GM23338 (cell line): ENCODE measurements at regions not wholly inside any gene's neighbourhood (a gene's known extent, or its start where the extent isn't known, plus 50 kb on each side); places are given as distances from the start of the nearest gene placed in this dataset.

Experiments
- ATAC-seq: fragments of 200-7000 bp; cut with Tn5 transposase; 3 replicates; pipeline ENCODE4 v1.9.1; 2020
- DNase-seq: peaks from one replicate; pipeline ENCODE4 v3.0.0-alpha.2; 2015; ENCODE audit warnings: low spot score
- H2AFZ ChIP-seq: fragments of 200-600 bp; sonication (generic); 2 replicates; pipeline ENCODE4 v1.8.0; 2016; ENCODE audit warnings: antibody characterized with exemption, mild to moderate bottlenecking, moderate library complexity
- H3F3A ChIP-seq: fragments of 200-600 bp; sonication (generic); replicated peaks from 2 replicates; pipeline ENCODE4 v1.8.0; 2017; ENCODE audit warnings: antibody characterized with exemption, mixed run types, low read depth
- H3K27ac ChIP-seq: fragments of 200-600 bp; sonication (generic); 2 replicates; pipeline ENCODE4 v1.6.1; 2016; ENCODE audit warnings: low read depth
- H3K27me3 ChIP-seq: fragments of 200-600 bp; sonication (generic); 2 replicates; pipeline ENCODE4 v1.8.0; 2016; ENCODE audit warnings: mild to moderate bottlenecking, mixed run types, moderate library complexity; ENCODE audit not compliant: insufficient read depth
- H3K36me3 ChIP-seq: fragments of 200-600 bp; sonication (generic); 2 replicates; pipeline ENCODE4 v1.8.0; 2016; ENCODE audit warnings: mild to moderate bottlenecking; ENCODE audit not compliant: insufficient read depth
- H3K4me1 ChIP-seq: fragments of 200-600 bp; sonication (generic); 2 replicates; pipeline ENCODE4 v1.8.0; 2016; ENCODE audit warnings: mild to moderate bottlenecking, moderate library complexity; ENCODE audit not compliant: insufficient read depth
- H3K4me2 ChIP-seq: fragments of 200-600 bp; sonication (generic); 2 replicates; pipeline ENCODE4 v1.7.1; 2017; ENCODE audit warnings: mixed run types
- H3K4me3 ChIP-seq: fragments of 200-600 bp; sonication (generic); 2 replicates; pipeline ENCODE4 v1.6.1; 2016; ENCODE audit warnings: mixed run types
- H3K79me2 ChIP-seq: fragments of 200-600 bp; sonication (generic); replicated peaks from 2 replicates; pipeline ENCODE4 v1.8.0; 2017; ENCODE audit warnings: mild to moderate bottlenecking; ENCODE audit not compliant: insufficient read depth
- H3K9me2 ChIP-seq: fragments of 200-600 bp; sonication (generic); 2 replicates; pipeline ENCODE4 v1.8.0; 2017; ENCODE audit not compliant: insufficient read depth
- H4K20me1 ChIP-seq: fragments of 200-600 bp; sonication (generic); replicated peaks from 2 replicates; pipeline ENCODE4 v1.8.0; 2017; ENCODE audit warnings: mild to moderate bottlenecking; ENCODE audit not compliant: insufficient read depth
- H3K27ac Mint-ChIP-seq: 2 replicates; pipeline ENCODE4 v1.8.0; 2020; ENCODE audit warnings: inconsistent platforms, mild to moderate bottlenecking, moderate library complexity, mixed read lengths
- H3K27me3 Mint-ChIP-seq: 3 replicates; pipeline ENCODE4 v1.8.0; 2022; ENCODE audit warnings: low read depth, mild to moderate bottlenecking, moderate library complexity, mixed read lengths, inconsistent platforms; ENCODE audit not compliant: insufficient read depth, poor library complexity
- H3K36me3 Mint-ChIP-seq: 3 replicates; pipeline ENCODE4 v1.8.0; 2021; ENCODE audit warnings: low read depth, mild to moderate bottlenecking, inconsistent platforms, moderate library complexity, mixed read lengths
- H3K4me1 Mint-ChIP-seq: 3 replicates; pipeline ENCODE4 v1.8.0; 2020; ENCODE audit warnings: mild to moderate bottlenecking, inconsistent platforms, mixed read lengths
- H3K4me3 Mint-ChIP-seq: 3 replicates; pipeline ENCODE4 v1.8.0; 2021; ENCODE audit warnings: moderate library complexity, mild to moderate bottlenecking, inconsistent platforms, mixed read lengths
- H3K9me3 Mint-ChIP-seq: 3 replicates; pipeline ENCODE4 v1.8.0; 2020; ENCODE audit warnings: moderate library complexity, mild to moderate bottlenecking, inconsistent platforms, mixed read lengths
- CREB1 ChIP-seq: fragments of 250-450 bp; sonication (Bioruptor Pico); IDR thresholded peaks from 2 replicates; pipeline ENCODE4 v1.5.0; 2020; ENCODE audit warnings: low read depth, mild to moderate bottlenecking, moderate library complexity
- EZH2 ChIP-seq: fragments of 200-600 bp; sonication (generic); IDR thresholded peaks from one replicate; pipeline ENCODE4 v1.8.0; 2017; ENCODE audit warnings: antibody characterized with exemption, mild to moderate bottlenecking, low read depth; ENCODE audit not compliant: unreplicated experiment
- EZH2phosphoT487 ChIP-seq: fragments of 200-600 bp; sonication (generic); IDR thresholded peaks from one replicate; pipeline ENCODE4 v1.8.1; 2018; ENCODE audit warnings: antibody characterized with exemption; ENCODE audit not compliant: unreplicated experiment
- JUNB ChIP-seq: IDR thresholded peaks from one replicate; pipeline ENCODE4 v1.6.1; 2016; ENCODE audit warnings: antibody characterized with exemption; ENCODE audit not compliant: unreplicated experiment
- NANOG ChIP-seq: IDR thresholded peaks from 2 replicates; pipeline ENCODE4 v1.6.1; 2016; ENCODE audit warnings: antibody characterized with exemption, borderline replicate concordance
- POLR2AphosphoS5 ChIP-seq: IDR thresholded peaks from 2 replicates; pipeline ENCODE4 v1.6.1; 2016; ENCODE audit warnings: antibody characterized with exemption, low read depth
- REST ChIP-seq: IDR thresholded peaks from one replicate; pipeline ENCODE4 v1.6.1; 2018; ENCODE audit warnings: antibody characterized with exemption; ENCODE audit not compliant: unreplicated experiment
- STAT1 ChIP-seq: IDR thresholded peaks from one replicate; pipeline ENCODE4 v1.6.1; 2016; ENCODE audit warnings: antibody characterized with exemption; ENCODE audit not compliant: unreplicated experiment
- ZNF114 ChIP-seq: fragments of 250-450 bp; sonication (Bioruptor Pico); IDR thresholded peaks from 2 replicates; pipeline ENCODE4 v1.5.0; 2020; ENCODE audit warnings: mild to moderate bottlenecking, moderate library complexity
- ZNF331 ChIP-seq: fragments of 250-450 bp; sonication (Bioruptor Pico); IDR thresholded peaks from 2 replicates; pipeline ENCODE4 v1.5.0; 2020; ENCODE audit warnings: low read depth, mild to moderate bottlenecking, moderate library complexity
- TF ChIP-seq, protein P1 (sequence below): IDR thresholded peaks from 2 replicates; pipeline ENCODE4 v1.6.1; 2016; ENCODE audit warnings: antibody characterized with exemption
- TF ChIP-seq, protein P2 (sequence below), 2 experiments: fragments of 200-600 bp in 1 of 2; sonication (generic) in 1 of 2; conservative IDR thresholded peaks; 2 replicates each; pipeline versions ENCODE4 v1.5.1 to v1.6.1; 2016 to 2017; ENCODE audit warnings: antibody characterized with exemption in 2 of 2, low read depth in 2 of 2, mild to moderate bottlenecking in 2 of 2, moderate library complexity in 1 of 2

- TF ChIP-seq REST (no peak), POLR2AphosphoS5 (no peak), EZH2phosphoT487 (no peak), CREB1 (no peak), NANOG (no peak), ZNF331 (CRISPR knock-in tag) (no peak), EZH2 (no peak), STAT1 (no peak), ZNF114 (no peak)
- TF ChIP-seq, protein P1, sequence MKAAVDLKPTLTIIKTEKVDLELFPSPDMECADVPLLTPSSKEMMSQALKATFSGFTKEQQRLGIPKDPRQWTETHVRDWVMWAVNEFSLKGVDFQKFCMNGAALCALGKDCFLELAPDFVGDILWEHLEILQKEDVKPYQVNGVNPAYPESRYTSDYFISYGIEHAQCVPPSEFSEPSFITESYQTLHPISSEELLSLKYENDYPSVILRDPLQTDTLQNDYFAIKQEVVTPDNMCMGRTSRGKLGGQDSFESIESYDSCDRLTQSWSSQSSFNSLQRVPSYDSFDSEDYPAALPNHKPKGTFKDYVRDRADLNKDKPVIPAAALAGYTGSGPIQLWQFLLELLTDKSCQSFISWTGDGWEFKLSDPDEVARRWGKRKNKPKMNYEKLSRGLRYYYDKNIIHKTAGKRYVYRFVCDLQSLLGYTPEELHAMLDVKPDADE, result no peak
- TF ChIP-seq, protein P2, sequence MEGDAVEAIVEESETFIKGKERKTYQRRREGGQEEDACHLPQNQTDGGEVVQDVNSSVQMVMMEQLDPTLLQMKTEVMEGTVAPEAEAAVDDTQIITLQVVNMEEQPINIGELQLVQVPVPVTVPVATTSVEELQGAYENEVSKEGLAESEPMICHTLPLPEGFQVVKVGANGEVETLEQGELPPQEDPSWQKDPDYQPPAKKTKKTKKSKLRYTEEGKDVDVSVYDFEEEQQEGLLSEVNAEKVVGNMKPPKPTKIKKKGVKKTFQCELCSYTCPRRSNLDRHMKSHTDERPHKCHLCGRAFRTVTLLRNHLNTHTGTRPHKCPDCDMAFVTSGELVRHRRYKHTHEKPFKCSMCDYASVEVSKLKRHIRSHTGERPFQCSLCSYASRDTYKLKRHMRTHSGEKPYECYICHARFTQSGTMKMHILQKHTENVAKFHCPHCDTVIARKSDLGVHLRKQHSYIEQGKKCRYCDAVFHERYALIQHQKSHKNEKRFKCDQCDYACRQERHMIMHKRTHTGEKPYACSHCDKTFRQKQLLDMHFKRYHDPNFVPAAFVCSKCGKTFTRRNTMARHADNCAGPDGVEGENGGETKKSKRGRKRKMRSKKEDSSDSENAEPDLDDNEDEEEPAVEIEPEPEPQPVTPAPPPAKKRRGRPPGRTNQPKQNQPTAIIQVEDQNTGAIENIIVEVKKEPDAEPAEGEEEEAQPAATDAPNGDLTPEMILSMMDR (conservative IDR thresholded peaks at IDR 0.05; ENCODE audit: low read depth in 2 of 2), result no peak
Measured at GRCh38 chr21:32954353-32954752, 71.4 kb upstream of the OLIG2 start (continued).

DNA sequence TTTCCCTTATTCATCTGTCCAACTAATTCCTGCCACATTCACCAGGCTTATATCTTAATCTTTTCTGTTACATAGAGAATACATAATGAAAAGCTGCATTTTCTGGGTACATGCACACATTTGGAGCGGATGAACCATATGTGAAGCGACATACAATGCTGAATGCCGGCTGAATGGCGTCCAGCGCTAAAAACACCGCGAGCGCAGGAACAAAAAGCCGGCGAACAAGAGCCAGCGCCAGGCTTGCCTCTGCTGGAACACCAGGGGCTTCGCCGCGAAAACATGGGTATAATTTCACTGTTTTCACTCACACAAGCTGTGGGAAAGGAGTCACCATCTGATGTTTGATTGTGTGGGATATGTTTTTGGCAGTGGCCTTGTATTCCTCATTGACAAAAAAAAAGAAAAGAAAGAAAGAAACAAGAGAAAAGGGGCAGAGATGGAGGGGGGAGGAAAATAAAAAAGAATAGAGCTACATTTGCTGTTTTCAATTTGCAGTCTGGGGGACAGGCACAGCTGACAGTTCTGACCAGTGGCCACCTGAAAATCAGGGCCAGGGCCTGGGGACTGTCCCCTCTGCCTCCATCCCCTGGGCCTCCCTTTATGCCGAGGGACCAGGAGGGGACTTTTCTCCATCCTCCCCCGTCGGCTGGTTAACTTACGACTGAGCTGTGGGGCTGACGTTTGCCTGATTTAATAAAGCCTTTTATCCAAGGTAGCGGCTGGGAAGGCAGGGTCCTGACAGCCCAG is 70.2 kb upstream of the OLIG2 start:
- H3K27ac ChIP-seq, result no peak overlapping the region
- H3K4me3 Mint-ChIP-seq, result no peak overlapping the region
- peak; percentile 22; the same call in 2 of the 3 replicates for ATAC-seq
- peaks cover 63% of the 10 kb centered on the region for H3K4me1 Mint-ChIP-seq
- H3K27ac Mint-ChIP-seq, result no peak overlapping the region
- peaks cover 4% of the 10 kb centered on the region for H3K27me3 Mint-ChIP-seq
- no peaks in the 10 kb centered on the region for H3K27me3 ChIP-seq
- no peak overlapping the region for H3K4me2 ChIP-seq
- peak overlapping the region; percentile 84 for H2AFZ ChIP-seq
- no peaks in the 10 kb centered on the region for H3K36me3 ChIP-seq
- no peaks in the 10 kb centered on the region for H3K9me2 ChIP-seq
- no peaks in the 10 kb centered on the region for H4K20me1 ChIP-seq
- no peak overlapping the region for H3K4me3 ChIP-seq
- H3K79me2 ChIP-seq, result no peaks in the 10 kb centered on the region
- DNase-seq, result no peak
- no peaks in the 10 kb centered on the region for H3F3A ChIP-seq
- no peaks in the 10 kb centered on the region for H3K36me3 Mint-ChIP-seq
- no peaks in the 10 kb centered on the region for H3K9me3 Mint-ChIP-seq
- H3K4me1 ChIP-seq, result peaks cover 56% of the 10 kb centered on the region
- TF ChIP-seq JUNB (no peak), CREB1 (no peak), NANOG (no peak)
- TF ChIP-seq, protein P1, result no peak
